Lung (tissue), 11 donors: ENCODE measurements at regions not wholly inside any gene's neighbourhood (a gene's known extent, or its start where the extent isn't known, plus 50 kb on each side); places are given as distances from the start of the nearest gene placed in this dataset.

ENCODE experiments used
- ATAC-seq: fragments of 200-7000 bp; cut with Tn5 transposase; one replicate; pipeline ENCODE4 v1.9.1; 2020; ENCODE audit warnings: moderate number of reproducible peaks; ENCODE audit not compliant: insufficient read depth, low FRiP score
- DNase-seq, 3 donors: peaks; one replicate each; pipeline ENCODE4 v3.0.0-alpha.2; 2013 to 2017
- H3K27ac ChIP-seq, 2 donors: one replicate each; pipeline ENCODE4 v1.5.1; 2013; ENCODE audit warnings: mild to moderate bottlenecking in 2 of 2, moderate library complexity in 2 of 2, control low read depth in 1 of 2, inconsistent platforms in 1 of 2, low read depth in 1 of 2, low read length in 1 of 2
- H3K27me3 ChIP-seq, 3 donors: one replicate each; pipeline ENCODE4 v1.5.1; 2013; ENCODE audit warnings: low read length in 2 of 3; ENCODE audit not compliant: control insufficient read depth in 3 of 3, insufficient read depth in 3 of 3
- H3K36me3 ChIP-seq, 4 donors: one replicate each; pipeline ENCODE4 v1.5.1; 2013; ENCODE audit warnings: low read length in 4 of 4, mild to moderate bottlenecking in 1 of 4, moderate library complexity in 1 of 4; ENCODE audit not compliant: control insufficient read depth in 4 of 4, insufficient read depth in 4 of 4
- H3K4me1 ChIP-seq, 5 donors: one replicate each; pipeline ENCODE4 v1.5.1; 2013; ENCODE audit warnings: low read length in 5 of 5, mild to moderate bottlenecking in 2 of 5, moderate library complexity in 1 of 5; ENCODE audit not compliant: control insufficient read depth in 5 of 5, insufficient read depth in 5 of 5
- H3K4me3 ChIP-seq: one replicate; pipeline ENCODE4 v1.5.1; 2013; ENCODE audit warnings: mild to moderate bottlenecking, control low read depth, moderate library complexity
- H3K9ac ChIP-seq, 2 donors: one replicate each; pipeline ENCODE4 v1.5.1; 2013; ENCODE audit warnings: low read length in 2 of 2, control low read depth in 1 of 2; ENCODE audit not compliant: insufficient read depth in 1 of 2
- H3K9me3 ChIP-seq, 4 donors: one replicate each; pipeline ENCODE4 v1.5.1; 2013; ENCODE audit warnings: low read length in 3 of 4, mild to moderate bottlenecking in 1 of 4, moderate library complexity in 1 of 4; ENCODE audit not compliant: control insufficient read depth in 4 of 4, insufficient read depth in 3 of 4
- WGBS, 2 donors: extraction: QIAGEN DNeasy Blood & Tissue Kit; methylation state at CpG; one replicate each; pipeline ENCODE4 v1.1.7; 2013; 5-methylcytosine and 5-hydroxymethylcytosine counted together
- TF ChIP-seq, protein P1 (sequence below): IDR thresholded peaks from 2 replicates; pipeline ENCODE4 v1.5.1; 2012; ENCODE audit warnings: mild to moderate bottlenecking; ENCODE audit errors: control extremely low read depth, extremely low read depth
- donor health status: control.
- donor health status: control.
- donor health status: Bipolar disorder and iron deficiency.
- donor health status: healthy.
- donor health status: DM: yes; HTN: yes; CAD: no.

- Histone ChIP-seq H3K4me3 (no peak overlapping the region), H3K9ac (no peak overlapping the region), H3K27ac (no peak overlapping the region), H3K4me1 (peaks cover 0 to 9% (median 0%) of the 10 kb centered on the region in 5 donors), H3K9me3 (peaks cover 0 to 2% (median 0%) of the 10 kb centered on the region in 4 donors), H3K36me3 (no peaks in the 10 kb centered on the region), H3K27me3 (no peaks in the 10 kb centered on the region)
- WGBS, 2 donors, result 84 to 85% methylated on average over 2 of the region's 2 CpGs
- DNase-seq, result no peak
- ATAC-seq, result no peak
- TF ChIP-seq, protein P1, sequence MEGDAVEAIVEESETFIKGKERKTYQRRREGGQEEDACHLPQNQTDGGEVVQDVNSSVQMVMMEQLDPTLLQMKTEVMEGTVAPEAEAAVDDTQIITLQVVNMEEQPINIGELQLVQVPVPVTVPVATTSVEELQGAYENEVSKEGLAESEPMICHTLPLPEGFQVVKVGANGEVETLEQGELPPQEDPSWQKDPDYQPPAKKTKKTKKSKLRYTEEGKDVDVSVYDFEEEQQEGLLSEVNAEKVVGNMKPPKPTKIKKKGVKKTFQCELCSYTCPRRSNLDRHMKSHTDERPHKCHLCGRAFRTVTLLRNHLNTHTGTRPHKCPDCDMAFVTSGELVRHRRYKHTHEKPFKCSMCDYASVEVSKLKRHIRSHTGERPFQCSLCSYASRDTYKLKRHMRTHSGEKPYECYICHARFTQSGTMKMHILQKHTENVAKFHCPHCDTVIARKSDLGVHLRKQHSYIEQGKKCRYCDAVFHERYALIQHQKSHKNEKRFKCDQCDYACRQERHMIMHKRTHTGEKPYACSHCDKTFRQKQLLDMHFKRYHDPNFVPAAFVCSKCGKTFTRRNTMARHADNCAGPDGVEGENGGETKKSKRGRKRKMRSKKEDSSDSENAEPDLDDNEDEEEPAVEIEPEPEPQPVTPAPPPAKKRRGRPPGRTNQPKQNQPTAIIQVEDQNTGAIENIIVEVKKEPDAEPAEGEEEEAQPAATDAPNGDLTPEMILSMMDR, result no peak
Observed at GRCh38 chr14:58825606-58826005, 187.8 kb downstream of the DACT1 start.

GRCh38 chr14:58826845-58827686 is 189.3 kb downstream of the DACT1 start:
- Histone ChIP-seq H3K27me3 (no peaks in the 10 kb centered on the region), H3K36me3 (no peaks in the 10 kb centered on the region), H3K4me1 (peaks cover 0 to 12% (median 0%) of the 10 kb centered on the region in 5 donors), H3K9ac (no peak overlapping the region), H3K27ac (no peak overlapping the region), H3K4me3 (no peak overlapping the region), H3K9me3 (peaks cover 0 to 2% (median 0%) of the 10 kb centered on the region in 4 donors)
- TF ChIP-seq, protein P1, result no peak
- 89 to 94% methylated on average over 9 of the region's 9 CpGs for WGBS, 2 donors
- no peak for DNase-seq
- no peak for ATAC-seq

DNA sequence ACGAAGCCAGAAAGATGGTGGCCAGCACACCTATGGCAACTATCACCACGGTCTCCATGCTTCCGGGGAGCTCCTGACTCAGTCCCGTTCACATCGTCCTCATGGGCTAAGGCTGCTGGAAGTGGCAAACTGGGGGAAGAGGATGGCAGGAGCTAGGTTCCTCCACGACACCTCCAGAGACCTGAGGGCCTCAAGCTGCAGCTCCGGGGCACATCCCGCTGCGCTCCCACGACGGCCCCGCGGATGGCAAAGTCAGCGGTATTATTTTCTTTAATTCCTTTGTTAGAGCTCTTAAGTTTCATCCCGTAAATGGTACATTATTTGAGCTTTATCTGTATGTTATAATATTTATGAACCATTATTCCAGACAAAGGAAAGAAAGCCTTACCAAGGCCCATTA is 190.5 kb downstream of the DACT1 start:
- no peak for DNase-seq
- no peak overlapping the region for H3K4me3 ChIP-seq
- no peaks in the 10 kb centered on the region for H3K36me3 ChIP-seq
- no peak overlapping the region for H3K9ac ChIP-seq
- peaks cover 0 to 15% (median 0%) of the 10 kb centered on the region in 5 donors for H3K4me1 ChIP-seq
- H3K9me3 ChIP-seq, result peaks cover 0 to 2% (median 0%) of the 10 kb centered on the region in 4 donors
- TF ChIP-seq, protein P1, result no peak
- ATAC-seq, result no peak
- no peaks in the 10 kb centered on the region for H3K27me3 ChIP-seq
- 96 to 98% methylated on average over 15 of the region's 15 CpGs for WGBS, 2 donors
- no peak overlapping the region for H3K27ac ChIP-seq
